ENCODE measurements at regions not wholly inside any gene's neighbourhood (a gene's known extent, or its start where the extent isn't known, plus 50 kb on each side); places are given as distances from the start of the nearest gene placed in this dataset.

DNA sequence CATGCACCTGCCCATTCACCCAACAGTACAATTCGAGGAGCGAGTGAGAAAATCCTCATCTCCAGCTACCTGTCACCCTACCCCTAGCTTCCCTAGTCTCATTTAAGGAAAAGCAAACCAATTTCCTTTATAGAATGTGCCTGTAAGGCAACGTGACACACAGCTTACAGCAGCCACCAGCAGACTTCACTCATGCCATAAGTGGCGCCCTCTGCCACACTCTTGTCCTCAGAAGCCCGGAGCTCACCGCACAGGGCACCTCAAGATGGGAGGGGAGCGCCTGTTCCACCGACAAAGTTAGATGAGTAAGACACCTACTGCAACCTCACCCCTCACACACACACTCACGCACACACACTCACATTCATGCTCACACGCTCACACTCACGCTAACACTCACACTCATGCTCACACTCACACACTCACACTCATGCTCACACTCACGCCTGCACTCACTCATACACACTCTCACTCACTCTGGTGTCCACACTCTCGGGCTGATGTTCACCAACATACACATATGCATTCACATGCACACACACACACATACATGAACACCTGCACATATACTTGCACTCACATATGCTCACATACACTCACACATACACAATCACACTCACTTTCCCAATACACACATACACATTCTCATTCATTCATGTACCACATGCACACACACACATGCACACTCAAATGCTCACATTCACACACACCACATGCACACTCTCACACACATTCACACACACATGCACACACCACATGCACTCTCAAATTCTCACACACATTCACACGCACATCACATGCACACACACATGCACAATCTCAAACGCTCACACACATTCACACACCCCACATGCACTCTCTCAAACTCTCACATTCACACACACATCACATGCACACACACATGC is 170.7 kb downstream of the PSMG1 start:
- TF ChIP-seq EZH2 (IDR thresholded peaks at IDR 0.05; ENCODE audit: insufficient read depth, poor library complexity, severe bottlenecking) (no peak), EZH2phosphoT487 (IDR thresholded peaks at IDR 0.05; ENCODE audit: insufficient read depth, low read depth) (no peak)

Data from GM23248 (cell line).